Dendritic cell treated with granulocyte-macrophage colony-stimulating factor and Interleukin-4, amounts not matched to agents 40 ng/mL and 50 ng/mL, for 4 days (primary cell): ENCODE measurements at regions not wholly inside any gene's neighbourhood (a gene's known extent, or its start where the extent isn't known, plus 50 kb on each side); places are given as distances from the start of the nearest gene placed in this dataset.

Source experiments
- H3K27ac Mint-ChIP-seq: one replicate; pipeline ENCODE4 v1.8.0; 2022; ENCODE audit warnings: mild to moderate bottlenecking, mixed read lengths
- H3K27me3 Mint-ChIP-seq: one replicate; pipeline ENCODE4 v1.8.0; 2022; ENCODE audit warnings: mild to moderate bottlenecking, mixed read lengths
- H3K36me3 Mint-ChIP-seq: one replicate; pipeline ENCODE4 v1.8.0; 2022; ENCODE audit warnings: low read depth, mixed read lengths
- H3K4me1 Mint-ChIP-seq: one replicate; pipeline ENCODE4 v1.8.0; 2022; ENCODE audit warnings: low read depth, mixed read lengths
- H3K4me3 Mint-ChIP-seq: one replicate; pipeline ENCODE4 v1.8.0; 2022; ENCODE audit warnings: mild to moderate bottlenecking, moderate library complexity, mixed read lengths
- H3K9me3 Mint-ChIP-seq: one replicate; pipeline ENCODE4 v1.8.0; 2022; ENCODE audit warnings: mixed read lengths
- intact Hi-C: fragments of 100-400 bp; cut with micrococcal nuclease; formaldehyde crosslinking; loops from one replicate; pipeline ENCODE4 v1.15.0; 2022

DNA sequence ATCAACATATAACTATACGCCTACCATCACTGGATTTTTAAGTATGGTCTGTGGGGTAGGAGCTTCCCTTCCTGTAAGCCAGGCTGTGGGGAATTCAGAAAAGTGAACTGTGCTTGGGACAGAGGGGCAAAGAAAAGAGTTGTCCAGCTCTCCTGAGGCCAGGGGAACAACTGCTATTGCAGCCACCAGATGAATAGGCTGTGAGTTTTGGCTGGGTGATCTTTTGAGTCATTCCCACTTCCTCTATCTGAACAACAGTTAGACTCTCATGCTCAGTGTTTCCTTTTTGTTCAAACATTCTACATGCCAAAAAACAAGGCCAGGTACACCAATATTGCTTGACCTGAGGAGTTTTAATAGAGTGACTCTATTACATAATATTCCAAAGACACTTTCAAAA is 426.2 kb upstream of the DACH1 start:
- Mint-ChIP-seq H3K4me1 (no peaks in the 10 kb centered on the region), H3K4me3 (no peak overlapping the region), H3K9me3 (peaks cover 11% of the 10 kb centered on the region), H3K27me3 (no peaks in the 10 kb centered on the region), H3K27ac (no peak overlapping the region), H3K36me3 (no peaks in the 10 kb centered on the region)
- intact Hi-C loops: no loop called here

DNA sequence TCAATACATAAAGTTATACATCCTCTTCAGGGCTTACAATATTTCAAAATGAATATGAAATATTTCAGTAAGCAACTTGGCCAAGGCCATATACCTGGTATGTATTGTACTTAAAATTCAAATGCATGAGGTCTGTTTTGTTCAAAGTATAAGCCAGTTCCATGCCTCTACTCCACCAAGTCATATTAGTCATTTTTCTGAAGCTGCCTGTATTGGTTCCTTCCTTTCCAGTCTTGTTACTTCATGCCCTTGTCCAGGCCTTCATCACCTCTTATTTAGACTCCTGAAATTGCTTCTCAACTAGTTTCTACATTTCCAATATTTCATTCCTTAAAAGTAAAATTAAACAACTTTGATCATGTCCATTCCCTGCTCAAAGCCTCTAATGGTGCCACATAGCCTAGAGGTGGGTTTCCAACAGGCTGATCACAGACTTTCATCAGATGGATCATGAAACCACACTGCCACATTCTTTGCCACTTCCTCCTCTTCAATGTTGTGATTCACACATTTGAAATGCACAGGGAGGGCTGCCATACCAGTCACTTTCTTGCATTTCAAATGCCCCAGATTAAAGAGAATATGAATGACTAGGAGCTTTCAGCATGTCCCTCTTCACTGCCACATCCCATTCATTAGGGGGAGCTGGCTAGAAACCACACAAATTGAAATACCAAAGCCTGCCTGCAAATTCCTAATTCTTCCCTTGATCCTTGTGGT is 424.1 kb upstream of the DACH1 start:
- intact Hi-C loops: no loop called here
- Mint-ChIP-seq H3K27ac (no peak overlapping the region), H3K4me3 (no peak overlapping the region), H3K27me3 (no peaks in the 10 kb centered on the region), H3K36me3 (no peaks in the 10 kb centered on the region), H3K9me3 (peaks cover 11% of the 10 kb centered on the region), H3K4me1 (no peaks in the 10 kb centered on the region)

DNA sequence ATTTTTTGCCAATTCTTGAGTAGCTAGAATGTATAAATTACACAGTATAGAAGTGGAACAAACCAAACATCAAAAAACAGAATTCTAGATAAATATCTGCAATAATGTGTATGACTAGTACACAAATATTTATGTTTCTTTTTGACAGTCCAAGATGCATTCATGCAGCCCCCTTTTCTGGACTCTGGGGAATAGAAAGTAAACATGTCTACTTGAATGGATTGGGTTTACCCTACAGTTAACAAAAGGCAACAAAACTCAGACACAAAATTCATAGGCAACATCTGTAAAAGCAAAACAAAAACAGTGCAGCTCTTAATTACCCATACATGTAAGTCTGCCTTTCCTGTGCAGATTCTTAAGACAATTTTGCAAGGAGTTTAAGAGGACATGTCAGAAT is 419.4 kb upstream of the DACH1 start:
- H3K4me1 Mint-ChIP-seq: no peaks in the 10 kb centered on the region
- no peaks in the 10 kb centered on the region for H3K9me3 Mint-ChIP-seq
- H3K36me3 Mint-ChIP-seq: no peaks in the 10 kb centered on the region
- no peaks in the 10 kb centered on the region for H3K27me3 Mint-ChIP-seq
- no peak overlapping the region for H3K4me3 Mint-ChIP-seq
- no peak overlapping the region for H3K27ac Mint-ChIP-seq
- intact Hi-C loops: no loop called here

- Mint-ChIP-seq H3K27ac (no peak overlapping the region), H3K4me3 (no peak overlapping the region), H3K27me3 (no peaks in the 10 kb centered on the region), H3K36me3 (no peaks in the 10 kb centered on the region), H3K4me1 (no peaks in the 10 kb centered on the region), H3K9me3 (no peaks in the 10 kb centered on the region)
- intact Hi-C loops: no loop called here
Observed at GRCh38 chr13:72284791-72285190, 417.8 kb upstream of the DACH1 start.

- Mint-ChIP-seq H3K9me3 (no peaks in the 10 kb centered on the region), H3K27me3 (no peaks in the 10 kb centered on the region), H3K4me1 (peaks cover 7% of the 10 kb centered on the region), H3K4me3 (no peak overlapping the region), H3K36me3 (no peaks in the 10 kb centered on the region), H3K27ac (no peak overlapping the region)
- intact Hi-C loops: no loop called here
Observed at GRCh38 chr13:72261732-72262131, 394.7 kb upstream of the DACH1 start.

DNA sequence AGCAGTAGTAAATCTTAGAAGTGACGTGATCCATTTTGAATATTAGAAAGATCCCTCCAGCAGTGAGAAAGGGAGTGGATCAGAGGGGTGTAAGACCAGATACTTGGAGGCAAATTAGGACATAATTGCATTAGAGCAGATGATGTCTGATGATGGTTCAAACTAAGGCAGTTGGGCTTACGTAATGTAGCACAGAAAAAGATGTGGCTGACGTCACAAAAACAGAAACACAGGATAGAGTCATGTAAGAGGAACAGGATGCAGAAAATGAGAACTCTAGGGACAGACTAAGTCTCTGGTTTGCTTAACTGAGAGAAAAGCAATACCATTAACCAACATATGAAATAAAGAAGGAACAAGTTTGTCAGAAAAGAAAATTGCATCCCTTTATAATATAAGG is 392.5 kb upstream of the DACH1 start:
- no peak overlapping the region for H3K4me3 Mint-ChIP-seq
- intact Hi-C loops: no loop called here
- H3K36me3 Mint-ChIP-seq: no peaks in the 10 kb centered on the region
- peaks cover 7% of the 10 kb centered on the region for H3K4me1 Mint-ChIP-seq
- H3K27me3 Mint-ChIP-seq: no peaks in the 10 kb centered on the region
- no peak overlapping the region for H3K27ac Mint-ChIP-seq
- H3K9me3 Mint-ChIP-seq: no peaks in the 10 kb centered on the region

GRCh38 chr13:72258340-72258981 is 391.5 kb upstream of the DACH1 start:
- Mint-ChIP-seq H3K4me1 (peaks cover 7% of the 10 kb centered on the region), H3K27ac (no peak overlapping the region), H3K36me3 (no peaks in the 10 kb centered on the region), H3K27me3 (no peaks in the 10 kb centered on the region), H3K9me3 (no peaks in the 10 kb centered on the region), H3K4me3 (no peak overlapping the region)
- intact Hi-C loops: no loop called here

- intact Hi-C loops: no loop called here
Observed at GRCh38 chr13:72255908-72256307, 388.9 kb upstream of the DACH1 start.

DNA sequence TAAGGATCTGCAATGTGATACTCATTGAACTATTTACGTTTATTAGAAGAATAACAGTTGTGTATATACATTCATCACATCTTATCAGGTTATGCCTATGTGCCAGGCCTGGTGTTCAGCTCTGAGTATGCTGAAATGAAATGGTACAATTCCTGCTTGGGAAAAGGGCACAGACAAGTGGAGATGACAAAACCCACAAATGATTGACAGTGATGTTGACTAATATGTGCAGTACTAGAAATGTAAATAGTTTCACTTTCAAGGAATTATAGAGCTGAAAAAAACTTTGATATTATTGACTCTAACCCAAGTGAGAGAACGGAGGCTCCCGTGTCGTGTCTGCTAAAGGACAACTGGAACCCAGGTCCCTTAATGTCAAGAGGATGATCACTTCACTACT is 386.8 kb upstream of the DACH1 start:
- Mint-ChIP-seq H3K27ac (no peak overlapping the region), H3K4me3 (no peak overlapping the region), H3K4me1 (no peaks in the 10 kb centered on the region), H3K27me3 (no peaks in the 10 kb centered on the region), H3K9me3 (no peaks in the 10 kb centered on the region), H3K36me3 (no peaks in the 10 kb centered on the region)
- intact Hi-C loops: no loop called here

More at GRCh38 chr13:72255908-72256307, 388.9 kb upstream of the DACH1 start:
- no peaks in the 10 kb centered on the region for H3K36me3 Mint-ChIP-seq
- no peak overlapping the region for H3K4me3 Mint-ChIP-seq
- no peaks in the 10 kb centered on the region for H3K27me3 Mint-ChIP-seq
- no peak overlapping the region for H3K27ac Mint-ChIP-seq
- no peaks in the 10 kb centered on the region for H3K9me3 Mint-ChIP-seq
- H3K4me1 Mint-ChIP-seq: peaks cover 7% of the 10 kb centered on the region

GRCh38 chr13:72246396-72246795 is 379.4 kb upstream of the DACH1 start:
- intact Hi-C loops: no loop called here

GRCh38 chr13:72244788-72245187 is 377.8 kb upstream of the DACH1 start:
- Mint-ChIP-seq H3K27ac (no peak overlapping the region), H3K27me3 (no peaks in the 10 kb centered on the region), H3K4me1 (no peaks in the 10 kb centered on the region), H3K4me3 (no peak overlapping the region), H3K9me3 (no peaks in the 10 kb centered on the region), H3K36me3 (no peaks in the 10 kb centered on the region)
- intact Hi-C loops: no loop called here

More at GRCh38 chr13:72246396-72246795, 379.4 kb upstream of the DACH1 start:
- no peak overlapping the region for H3K27ac Mint-ChIP-seq
- no peaks in the 10 kb centered on the region for H3K4me1 Mint-ChIP-seq
- no peaks in the 10 kb centered on the region for H3K27me3 Mint-ChIP-seq
- H3K4me3 Mint-ChIP-seq: no peak overlapping the region
- no peaks in the 10 kb centered on the region for H3K36me3 Mint-ChIP-seq
- H3K9me3 Mint-ChIP-seq: no peaks in the 10 kb centered on the region

GRCh38 chr13:72230131-72230530 is 363.1 kb upstream of the DACH1 start:
- no peaks in the 10 kb centered on the region for H3K4me1 Mint-ChIP-seq
- H3K27ac Mint-ChIP-seq: no peak overlapping the region
- intact Hi-C loops: no loop called here
- H3K4me3 Mint-ChIP-seq: no peak overlapping the region
- H3K27me3 Mint-ChIP-seq: no peaks in the 10 kb centered on the region
- no peaks in the 10 kb centered on the region for H3K36me3 Mint-ChIP-seq
- no peaks in the 10 kb centered on the region for H3K9me3 Mint-ChIP-seq

DNA sequence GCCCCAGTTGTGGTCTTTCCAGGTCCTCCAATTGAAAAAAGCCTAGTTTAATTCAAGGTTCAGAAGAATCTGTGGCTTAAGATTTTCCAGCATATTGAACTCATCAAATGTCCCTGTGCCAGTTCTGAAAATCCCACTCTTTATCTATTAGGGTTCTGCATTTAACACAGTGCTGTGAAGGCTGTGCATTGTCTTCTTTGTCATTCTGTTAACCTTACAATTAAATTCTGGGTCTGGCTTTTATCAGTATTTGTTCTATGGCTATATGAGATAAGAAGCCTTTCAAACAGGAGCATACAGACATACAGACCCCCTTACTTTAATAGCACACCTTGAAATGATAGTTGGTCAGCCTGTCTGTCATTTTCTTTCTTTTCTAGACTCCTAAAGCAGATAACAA is 362.1 kb upstream of the DACH1 start:
- intact Hi-C loops: no loop called here
- Mint-ChIP-seq H3K27me3 (no peaks in the 10 kb centered on the region), H3K36me3 (no peaks in the 10 kb centered on the region), H3K9me3 (peaks cover under 1% of the 10 kb centered on the region), H3K4me1 (no peaks in the 10 kb centered on the region), H3K4me3 (no peak overlapping the region), H3K27ac (no peak overlapping the region)

GRCh38 chr13:72221276-72221962 is 354.4 kb upstream of the DACH1 start:
- peaks cover 22% of the 10 kb centered on the region for H3K9me3 Mint-ChIP-seq
- intact Hi-C loops: no loop called here
- H3K27me3 Mint-ChIP-seq: peaks cover 6% of the 10 kb centered on the region

More at GRCh38 chr13:72221276-72221962, 354.4 kb upstream of the DACH1 start:
- Mint-ChIP-seq H3K36me3 (no peaks in the 10 kb centered on the region), H3K27ac (no peak overlapping the region), H3K4me1 (no peaks in the 10 kb centered on the region), H3K4me3 (no peak overlapping the region)
